HG03135 (cell line): ENCODE measurements at regions not wholly inside any gene's neighbourhood (a gene's known extent, or its start where the extent isn't known, plus 50 kb on each side); places are given as distances from the start of the nearest gene placed in this dataset.

Experiments
- ATAC-seq: cut with Tn5 transposase; IDR thresholded peaks from one replicate; pipeline ENCODE4 v1.9.1; 2021; ENCODE audit warnings: mild to moderate bottlenecking, moderate library complexity; ENCODE audit not compliant: unreplicated experiment

DNA sequence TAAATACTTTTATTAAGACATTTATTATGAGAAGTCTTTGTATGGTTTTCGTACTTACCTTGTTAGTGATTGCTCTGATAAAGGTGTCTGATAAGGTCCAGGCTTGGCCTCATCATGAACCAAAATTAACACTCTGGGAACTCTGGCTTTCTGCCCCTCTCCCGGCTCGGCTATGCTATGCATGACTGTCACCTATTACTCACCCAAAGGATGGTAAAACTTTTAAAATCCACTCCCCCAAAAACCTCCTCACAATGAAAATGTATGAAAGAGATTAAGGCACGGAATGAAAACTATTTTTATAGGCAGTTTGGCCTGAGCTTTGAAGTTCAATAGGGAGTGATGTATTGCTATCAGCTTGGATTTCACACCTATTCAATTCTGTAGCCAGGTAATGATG lies 217.3 kb upstream of the TBX3 start:
- ATAC-seq: no peak

DNA sequence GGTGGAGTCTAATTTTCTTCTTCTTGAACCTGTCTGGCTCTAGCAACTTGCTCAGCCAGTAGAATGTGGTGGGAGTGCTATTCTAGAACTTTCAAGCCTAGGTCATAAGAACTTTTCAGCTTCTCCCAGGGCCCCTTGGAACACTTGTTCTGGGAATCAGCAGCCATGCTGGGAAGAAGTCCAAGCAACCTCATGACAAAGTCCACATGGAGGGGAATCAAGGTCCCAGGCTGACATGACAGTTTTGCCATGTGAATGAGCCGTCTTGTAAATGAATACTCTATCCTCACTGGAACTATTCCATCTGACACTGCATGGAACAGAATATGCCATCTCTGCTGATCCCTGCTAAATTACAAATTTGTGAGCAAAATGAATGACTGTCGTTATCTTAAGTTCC lies 214.2 kb upstream of the TBX3 start:
- no peak for ATAC-seq

DNA sequence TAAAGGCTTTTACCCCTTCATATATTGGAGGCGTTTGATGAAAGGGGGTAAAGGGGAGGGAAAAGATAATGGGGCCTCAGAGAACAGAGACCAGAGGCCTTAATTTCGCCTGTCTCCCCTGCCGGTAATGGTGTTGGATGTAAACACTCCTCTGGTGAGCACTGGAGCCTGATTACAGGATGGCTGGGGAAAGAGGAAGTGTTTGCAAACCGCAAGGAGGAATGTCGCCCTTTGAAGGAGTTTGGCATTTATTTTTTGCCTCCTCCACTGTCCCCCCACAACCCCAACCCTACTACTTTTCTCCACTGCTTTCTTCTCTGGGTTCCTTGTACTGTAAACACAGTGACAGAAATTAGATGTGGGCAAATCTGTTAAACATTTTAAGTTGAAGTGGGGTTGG lies 211.9 kb upstream of the TBX3 start:
- no peak for ATAC-seq

DNA sequence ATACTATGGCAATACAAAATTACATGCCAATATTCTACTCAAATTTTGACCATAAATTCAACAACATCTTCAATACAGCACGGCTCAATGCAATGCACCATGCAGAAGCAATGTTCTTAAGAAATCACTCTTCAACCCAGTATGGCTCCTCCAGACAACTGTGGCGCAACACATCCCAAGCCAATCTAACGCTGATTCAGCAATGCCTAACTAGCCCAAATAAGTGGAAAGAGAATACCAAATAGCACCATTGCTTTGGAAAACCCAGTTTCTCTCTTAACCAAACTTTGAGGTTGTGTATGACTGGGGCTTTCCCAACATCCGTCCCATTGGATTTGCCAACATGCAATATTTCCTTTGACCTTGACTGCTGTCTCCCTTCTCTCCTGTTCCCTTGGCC lies 211.1 kb upstream of the TBX3 start:
- no peak for ATAC-seq

DNA sequence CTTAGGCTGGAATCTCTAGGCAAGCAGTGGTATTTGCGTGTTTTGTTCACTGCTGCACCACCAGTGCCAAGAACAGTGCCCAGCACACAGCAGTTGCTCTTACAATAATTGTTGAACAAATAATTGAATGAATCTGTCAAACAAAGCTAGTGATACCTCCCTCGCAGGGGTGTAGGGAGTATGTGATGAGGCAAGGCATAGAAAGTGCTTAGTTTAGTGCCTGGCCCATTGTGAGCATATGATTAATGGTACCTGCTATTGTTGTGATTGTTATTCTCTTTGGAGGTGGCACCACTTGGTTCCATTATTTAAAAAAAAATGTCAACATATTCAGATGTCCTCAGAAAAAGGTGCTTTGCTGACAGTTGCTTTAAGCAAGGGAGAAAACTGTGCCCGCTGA lies 210.1 kb upstream of the TBX3 start:
- no peak for ATAC-seq

DNA sequence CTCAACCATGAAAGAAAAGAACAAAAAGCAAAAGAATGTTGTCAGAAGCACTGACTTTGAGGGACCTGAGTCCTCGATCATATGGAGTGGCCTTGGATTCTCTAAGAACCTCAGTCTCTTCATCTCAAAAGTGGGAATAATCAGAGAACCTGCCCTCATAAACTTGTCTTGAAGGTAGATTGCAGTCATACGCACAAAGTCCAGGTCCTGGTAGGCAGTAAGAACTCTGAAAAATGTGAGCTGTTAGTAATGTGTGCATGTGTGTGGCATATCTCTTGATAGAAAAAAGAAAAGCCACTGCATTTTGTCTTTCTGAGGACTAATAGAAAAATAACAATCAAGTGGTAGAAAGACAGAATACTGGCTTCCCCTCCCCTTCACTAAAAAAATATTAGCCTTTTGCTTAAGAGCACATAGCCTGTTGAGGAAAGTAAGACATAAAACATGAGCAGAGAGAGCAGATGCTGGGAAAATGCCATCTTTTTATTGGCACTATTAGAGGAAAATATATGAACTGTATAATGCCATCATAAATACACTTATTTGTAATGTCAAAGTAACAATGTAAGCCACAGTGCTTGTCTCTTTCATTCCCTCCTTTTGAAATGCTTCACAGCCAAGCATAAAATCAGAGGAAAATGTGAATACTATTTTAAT lies 205.1 kb upstream of the TBX3 start:
- no peak for ATAC-seq

DNA sequence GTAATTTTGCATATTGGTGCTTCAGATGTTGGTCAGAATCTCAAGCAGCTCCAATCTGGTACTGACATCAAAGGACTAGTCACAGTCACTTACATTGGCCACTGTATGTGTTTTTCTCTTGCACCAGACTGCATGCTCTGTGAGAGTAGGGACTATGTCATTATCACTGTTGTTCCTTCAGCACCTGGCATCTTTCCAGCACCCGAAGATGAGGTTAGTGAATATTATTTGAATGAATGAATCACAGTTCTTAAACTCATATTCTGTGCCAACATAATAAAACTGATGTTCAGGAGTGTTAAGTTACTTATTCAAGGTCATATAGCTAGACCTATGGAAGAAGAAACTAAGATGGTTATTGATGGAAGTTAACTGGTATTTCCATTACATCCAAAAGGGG lies 204.5 kb upstream of the TBX3 start:
- ATAC-seq: no peak

DNA sequence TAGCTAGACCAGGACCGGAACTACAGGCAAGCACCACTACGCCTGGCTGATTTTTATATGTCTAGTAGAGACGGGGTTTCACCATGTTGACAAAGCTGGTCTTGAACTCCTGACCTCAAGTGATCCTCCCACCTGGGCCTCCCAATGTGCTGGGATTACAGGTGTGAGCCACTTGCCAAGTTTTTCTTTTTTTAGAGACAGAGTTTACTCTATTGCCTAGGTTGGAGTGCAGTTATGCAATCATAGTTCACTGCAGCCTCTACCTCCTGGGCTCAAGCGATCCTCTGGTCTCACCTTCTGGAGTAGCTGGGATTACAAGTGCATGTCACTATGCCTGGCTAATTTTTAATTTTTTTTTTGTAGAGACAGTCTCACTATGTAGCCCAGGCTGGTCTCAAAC lies 201.5 kb upstream of the TBX3 start:
- ATAC-seq: no peak

DNA sequence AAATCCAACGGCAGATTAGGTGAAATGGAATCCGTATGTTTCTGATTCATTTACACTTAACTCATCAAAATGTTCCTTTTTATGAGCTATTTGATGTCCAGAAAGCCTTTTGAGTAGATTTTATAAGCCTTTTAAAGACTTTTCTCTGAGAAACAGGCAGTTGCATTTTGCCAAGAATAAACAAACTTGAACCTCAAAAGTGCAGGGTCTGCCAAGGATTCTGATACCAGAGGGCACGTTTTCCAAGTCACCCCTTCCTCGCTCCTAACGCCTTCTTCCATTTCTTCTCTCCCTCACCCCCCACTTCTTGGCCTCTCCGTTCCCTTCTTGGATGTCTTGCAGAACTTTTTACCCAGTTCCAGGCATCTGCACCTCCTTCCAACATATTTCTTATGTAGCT lies 200.6 kb upstream of the TBX3 start:
- ATAC-seq: no peak

DNA sequence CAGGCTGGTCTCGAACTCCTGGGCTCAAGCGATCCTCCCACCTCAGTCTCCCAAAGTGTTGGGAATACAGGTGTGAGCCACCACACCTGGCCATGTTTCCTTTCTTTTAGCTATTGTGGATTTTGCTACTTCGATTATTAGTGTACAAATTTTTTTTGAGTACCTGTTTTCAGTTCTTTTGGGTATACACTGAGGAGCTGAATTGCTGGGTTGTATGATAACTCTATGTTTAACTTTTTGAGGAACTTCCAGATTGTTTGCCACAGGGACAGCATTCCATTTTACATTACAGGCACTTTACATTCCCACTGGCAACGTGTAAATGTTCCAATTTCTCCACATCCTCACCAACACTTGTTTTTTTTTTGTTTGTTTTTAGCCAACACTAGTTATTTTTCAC lies 198.1 kb upstream of the TBX3 start:
- no peak for ATAC-seq

DNA sequence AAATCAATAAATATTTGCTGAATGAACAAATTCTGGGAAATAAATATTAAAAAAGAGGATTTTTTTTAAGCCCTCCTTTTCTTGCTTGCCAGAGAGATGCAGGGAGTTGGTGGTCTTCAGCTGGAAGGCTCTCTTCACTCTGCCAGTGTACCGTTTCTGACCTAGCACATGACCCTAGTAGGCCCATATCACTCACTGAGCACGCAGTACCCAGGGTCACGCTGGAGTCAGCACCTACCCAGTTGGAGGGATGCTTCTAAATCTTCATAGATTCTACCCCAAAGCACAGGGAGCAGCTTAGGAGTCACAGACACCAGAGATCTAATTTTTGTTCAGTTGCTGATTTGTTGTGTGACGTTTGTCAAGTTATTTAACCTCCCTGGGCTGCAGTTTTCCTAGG lies 195.4 kb upstream of the TBX3 start:
- ATAC-seq: no peak

DNA sequence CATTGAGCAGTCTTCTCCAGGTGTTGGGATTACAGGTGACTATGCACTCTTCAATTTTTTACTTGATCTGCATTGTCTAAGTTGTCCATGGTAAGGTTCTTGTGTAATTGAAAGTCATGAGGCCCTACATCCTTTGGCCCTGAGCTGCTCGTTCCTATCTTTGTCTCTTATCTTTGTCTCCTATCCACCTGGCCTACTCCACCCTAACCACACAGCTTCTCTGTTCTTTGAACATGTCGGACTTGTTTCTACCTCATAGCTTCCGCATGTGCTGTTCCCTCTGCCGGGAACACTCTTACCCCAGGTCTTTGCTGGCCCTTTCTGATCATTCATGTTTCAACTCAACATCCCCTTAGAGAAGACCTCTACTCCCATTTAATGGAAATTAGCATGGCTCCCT lies 194.8 kb upstream of the TBX3 start:
- no peak for ATAC-seq

DNA sequence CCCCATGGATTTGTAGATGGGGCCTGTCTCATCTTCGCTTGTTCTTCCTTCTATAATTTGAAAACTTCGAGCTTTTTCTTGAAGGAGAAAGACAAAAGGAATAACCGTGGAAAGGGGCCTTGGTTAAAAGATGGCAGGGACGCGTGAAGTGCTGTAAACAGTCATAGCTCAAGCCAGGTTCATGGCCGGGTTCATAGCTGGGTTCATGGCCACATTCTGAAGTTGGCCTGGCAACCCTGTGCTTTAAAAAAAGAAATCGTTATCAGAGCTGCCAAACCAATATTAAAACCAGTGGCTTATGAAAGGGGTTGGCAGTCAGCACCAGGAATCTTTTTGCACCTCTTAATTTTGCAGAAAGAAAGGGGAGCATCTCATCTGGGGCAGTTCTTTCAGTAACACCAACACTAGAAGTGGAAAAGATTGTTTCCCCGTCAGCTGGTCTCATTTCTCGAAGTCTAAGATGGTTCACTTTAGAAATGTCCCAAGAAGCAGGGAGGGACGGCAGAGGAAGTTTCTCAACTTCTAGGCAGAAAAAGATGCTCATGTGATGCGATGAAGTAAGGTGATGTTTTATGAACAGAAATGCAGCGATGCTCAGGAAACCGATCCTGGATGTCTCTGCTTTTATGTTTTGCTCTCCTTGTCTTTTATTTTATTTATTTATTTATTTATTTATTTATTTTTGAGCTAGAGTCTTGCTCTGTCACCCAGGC lies 193.1 kb upstream of the TBX3 start:
- ATAC-seq: no peak

DNA sequence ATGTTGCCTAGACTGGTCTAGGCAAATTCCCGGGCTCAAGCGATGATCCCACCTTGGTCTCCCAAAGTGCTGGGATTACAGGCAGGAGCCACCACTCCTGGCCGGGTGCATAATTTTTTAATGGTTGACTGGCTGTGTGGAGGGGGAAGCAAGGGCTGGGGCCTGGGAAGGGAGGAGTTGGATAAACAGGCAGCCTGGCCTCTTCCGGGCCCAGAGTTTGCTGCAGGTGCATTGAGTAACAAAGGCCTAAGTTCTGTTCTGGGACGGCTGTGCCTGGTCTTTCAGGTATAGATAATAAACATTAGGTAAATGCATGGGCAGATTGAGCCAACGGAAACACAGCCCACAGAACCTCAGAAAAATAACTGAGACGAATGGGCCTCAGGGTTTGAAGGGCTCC lies 191.3 kb upstream of the TBX3 start:
- no peak for ATAC-seq

DNA sequence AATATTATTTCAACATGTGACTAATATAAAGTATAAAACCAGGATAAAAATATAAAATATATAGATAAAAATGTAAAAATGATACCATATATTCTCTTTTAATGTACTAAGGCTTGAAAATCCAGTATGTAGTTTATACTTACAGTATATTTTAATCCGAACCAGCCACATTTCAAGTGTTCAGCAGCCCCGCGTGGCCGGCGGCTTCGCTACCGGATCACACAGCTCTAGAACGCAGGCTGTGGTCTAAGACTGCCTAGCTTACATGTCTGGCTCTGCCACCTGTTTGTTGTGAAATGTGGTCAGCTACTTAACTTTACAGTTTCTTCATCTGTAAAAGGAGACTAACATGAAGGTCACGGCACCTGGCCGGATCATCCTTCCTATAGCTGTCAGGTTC lies 189.7 kb upstream of the TBX3 start:
- no peak for ATAC-seq

DNA sequence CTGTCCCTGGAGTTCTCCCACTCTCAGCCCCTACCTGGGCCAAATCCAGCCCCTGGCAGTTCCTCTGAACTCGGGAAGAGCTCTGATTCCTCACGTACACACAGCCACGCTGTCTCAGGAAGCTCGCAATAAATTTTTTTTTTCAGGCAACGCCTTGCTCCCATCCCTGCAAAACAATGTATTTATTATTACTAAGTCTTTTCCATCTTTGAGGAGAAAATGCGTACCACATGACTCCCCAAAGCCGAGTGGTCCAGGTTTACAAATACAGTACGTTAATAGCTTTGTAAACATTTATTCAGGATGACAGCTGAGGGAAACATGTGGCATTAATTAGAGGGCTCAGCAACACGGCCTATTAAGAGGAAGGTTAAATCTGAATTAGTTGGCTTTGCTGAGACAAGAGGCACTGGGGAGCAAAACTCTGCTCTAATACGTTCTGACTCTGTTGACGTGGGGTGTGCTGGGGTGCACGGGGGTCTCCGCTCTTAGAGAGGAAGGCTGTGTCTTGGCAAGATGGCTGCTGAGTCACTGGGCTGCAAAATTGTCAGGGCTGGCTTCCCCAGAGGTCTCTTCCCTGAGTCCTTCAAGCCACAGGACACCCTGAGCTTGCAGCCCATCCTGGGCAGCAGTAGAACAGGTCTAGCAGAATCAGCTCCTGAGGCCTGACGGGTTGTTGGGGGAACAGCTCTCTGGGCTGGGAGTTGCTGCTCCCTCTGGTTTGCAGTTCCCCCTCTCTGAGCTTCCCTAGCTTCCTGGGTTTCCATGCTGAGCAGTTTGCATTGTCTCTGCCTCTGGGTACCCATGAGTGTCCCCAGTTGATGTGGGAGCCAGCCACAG lies 185.2 kb upstream of the TBX3 start:
- ATAC-seq: no peak

DNA sequence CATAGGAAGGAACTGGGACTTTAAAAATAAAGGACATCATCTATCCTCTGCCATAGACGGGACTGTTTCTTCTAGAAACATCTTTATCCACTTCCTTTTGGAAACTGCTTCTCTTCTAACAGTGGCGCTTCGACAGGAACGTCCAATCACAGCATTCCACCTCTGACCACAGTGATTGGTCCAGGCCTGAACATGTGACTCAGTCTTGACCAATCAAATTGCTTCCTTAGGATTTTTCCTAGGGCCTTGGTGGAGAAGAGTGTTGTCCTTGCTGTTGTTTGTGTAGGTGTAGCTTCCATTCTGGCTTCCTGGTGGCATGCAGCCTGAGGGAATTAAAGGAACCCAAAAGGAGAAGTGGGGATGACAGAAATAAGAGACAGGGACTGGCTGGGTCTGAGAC lies 182.4 kb upstream of the TBX3 start:
- no peak for ATAC-seq

DNA sequence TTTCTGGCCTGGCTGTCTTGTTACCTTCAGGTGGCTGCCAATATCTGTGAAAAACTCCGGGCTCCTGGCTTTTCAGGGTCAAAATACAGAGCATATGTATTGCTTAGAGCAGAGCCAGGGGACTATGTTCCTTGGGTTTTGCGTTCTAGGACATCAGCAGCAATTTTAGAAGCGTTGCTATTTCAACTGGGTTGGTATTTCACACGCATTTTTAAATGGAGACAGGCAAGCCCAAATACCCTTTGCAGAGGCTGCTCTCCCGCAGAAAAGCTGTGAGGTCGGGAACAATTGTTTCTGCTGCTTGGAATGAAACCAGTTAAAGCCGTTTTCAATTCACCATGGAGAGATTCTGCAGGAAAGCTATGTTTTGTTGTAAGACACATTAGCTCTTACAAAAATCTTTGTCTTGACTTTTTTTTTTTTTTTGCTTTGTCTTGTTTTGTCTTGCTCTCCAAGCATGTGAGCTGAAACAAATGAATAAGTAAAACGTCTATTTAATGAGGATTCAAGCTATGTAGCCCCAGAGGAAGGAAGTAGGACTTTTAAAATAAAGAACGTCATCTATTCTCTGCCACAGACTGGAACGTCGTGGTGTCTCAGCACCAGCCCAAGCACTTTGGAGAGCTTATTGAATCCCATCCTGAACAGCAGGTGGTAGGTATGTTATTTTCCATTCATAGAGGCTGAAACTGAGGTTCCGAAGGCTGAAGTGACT lies 181.0 kb upstream of the TBX3 start:
- ATAC-seq: no peak

DNA sequence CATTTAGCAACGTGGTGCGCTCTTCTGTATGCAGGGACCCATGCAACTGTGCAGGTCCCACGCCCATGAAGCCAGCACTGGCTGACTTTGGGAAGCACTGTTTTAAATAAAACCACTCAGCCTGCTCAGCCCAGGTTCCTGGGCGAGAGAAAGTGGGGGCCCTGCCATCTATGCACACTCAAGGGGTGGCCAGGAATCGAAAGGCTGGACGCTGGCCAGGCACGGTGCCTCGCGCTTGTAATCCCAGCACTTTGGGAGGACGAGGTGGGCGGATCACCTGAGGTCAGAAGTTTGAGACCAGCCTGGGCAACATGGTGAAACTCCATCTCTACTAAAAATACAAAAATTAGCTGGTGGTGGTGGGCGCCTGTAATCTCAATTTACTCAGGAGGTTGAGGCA lies 179.9 kb upstream of the TBX3 start:
- ATAC-seq: no peak

DNA sequence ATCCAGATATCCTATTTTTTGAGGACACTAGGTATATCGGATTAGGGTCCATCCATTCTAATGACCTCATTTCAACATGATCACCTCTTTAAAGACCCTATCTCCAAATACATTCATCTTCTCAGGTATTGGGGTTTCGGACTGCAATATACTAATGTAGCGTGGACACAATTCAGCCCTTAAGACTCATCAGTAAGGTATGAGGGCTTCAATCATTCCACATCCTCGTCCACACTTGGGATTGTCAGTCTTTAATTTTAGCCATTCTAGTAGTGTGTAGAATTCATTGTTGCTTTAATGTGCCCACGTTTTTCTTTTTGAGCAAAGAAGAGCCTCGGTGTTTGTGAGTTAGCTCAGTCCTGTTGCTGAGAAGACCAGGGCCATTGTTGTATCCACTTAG lies 177.0 kb upstream of the TBX3 start:
- ATAC-seq: no peak

DNA sequence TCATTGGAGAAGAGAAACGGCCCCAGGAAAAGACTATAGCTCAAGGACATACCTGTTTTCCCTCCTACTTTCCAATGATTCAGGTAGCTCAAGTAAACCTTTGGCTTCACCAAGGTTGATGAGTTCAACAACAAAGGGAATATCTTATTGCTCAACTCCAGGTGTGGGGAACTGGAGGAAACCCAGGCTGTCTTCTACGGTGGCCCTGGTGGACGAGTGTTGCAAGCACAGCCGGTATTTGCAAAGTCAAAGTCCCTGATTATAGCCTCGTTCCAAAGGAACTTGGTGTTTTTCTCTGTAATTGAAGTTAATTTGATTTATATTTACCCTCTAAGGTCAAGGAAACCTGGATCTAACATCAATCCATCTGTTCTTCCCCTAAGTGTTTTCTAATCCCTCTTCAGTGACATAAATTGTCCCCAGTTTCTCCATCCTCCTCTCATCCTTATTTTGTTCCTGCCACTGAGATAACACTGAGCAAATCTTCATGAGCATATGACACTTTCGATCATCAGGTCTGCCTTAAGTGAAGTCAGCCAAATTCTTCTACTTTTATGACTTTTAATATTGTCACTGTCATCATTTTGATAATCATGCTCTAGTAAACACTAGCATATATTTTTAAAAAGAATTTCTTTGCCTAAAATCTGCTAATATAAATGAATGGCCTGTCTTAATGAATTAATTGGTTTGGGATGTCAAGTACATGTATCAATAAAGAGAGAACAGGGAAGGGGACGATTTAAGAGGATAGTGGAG lies 174.6 kb upstream of the TBX3 start:
- ATAC-seq: no peak
